CD14-positive monocyte (primary cell): ENCODE measurements at regions not wholly inside any gene's neighbourhood (a gene's known extent, or its start where the extent isn't known, plus 50 kb on each side); places are given as distances from the start of the nearest gene placed in this dataset.

ENCODE experiments used
- DNase-seq, 3 donors: peaks; one replicate each; pipeline ENCODE4 v3.0.0-alpha.2; 2011 to 2022
- H2AFZ ChIP-seq: 2 replicates; pipeline ENCODE4 v1.6.0; 2012; ENCODE audit warnings: mild to moderate bottlenecking, low read depth, low read length, inconsistent platforms; ENCODE audit not compliant: insufficient read depth, poor library complexity, severe bottlenecking
- H3K27ac ChIP-seq, 2 donors: 1 replicate in 1 of 2; 2 replicates in 1 of 2; pipeline ENCODE4 v1.5.1; 2012 to 2013; ENCODE audit warnings: low read length in 2 of 2, control low read depth in 1 of 2, inconsistent platforms in 1 of 2, low read depth in 1 of 2, mild to moderate bottlenecking in 1 of 2
- H3K27me3 ChIP-seq, 2 donors: one replicate each; pipeline versions ENCODE4 v1.6.0 to v1.6.1; 2011 to 2013; ENCODE audit warnings: low read length in 2 of 2; ENCODE audit not compliant: control insufficient read depth in 2 of 2, insufficient read depth in 2 of 2
- H3K36me3 ChIP-seq, 2 donors: replicated peaks in 1 of 2; 1 replicate in 1 of 2; 2 replicates in 1 of 2; pipeline versions ENCODE4 v1.5.1 to v1.6.1; 2012 to 2013; ENCODE audit warnings: low read length in 2 of 2, control low read depth in 1 of 2, inconsistent platforms in 1 of 2, mild to moderate bottlenecking in 1 of 2; ENCODE audit not compliant: insufficient read depth in 2 of 2, control insufficient read depth in 1 of 2
- H3K4me1 ChIP-seq, 2 donors: 1 replicate in 1 of 2; 2 replicates in 1 of 2; pipeline versions ENCODE4 v1.5.1 to v1.6.1; 2012 to 2013; ENCODE audit warnings: low read length in 2 of 2, control low read depth in 1 of 2, inconsistent platforms in 1 of 2, mild to moderate bottlenecking in 1 of 2, moderate library complexity in 1 of 2; ENCODE audit not compliant: insufficient read depth in 2 of 2, control insufficient read depth in 1 of 2
- H3K4me2 ChIP-seq: replicated peaks from 2 replicates; pipeline ENCODE3; 2012; ENCODE audit warnings: low read length, moderate library complexity, mild to moderate bottlenecking; ENCODE audit not compliant: poor library complexity, severe bottlenecking; ENCODE audit errors: extremely low read depth
- H3K4me3 ChIP-seq, 3 experiments: fragments of 200-600 bp in 1 of 3; sonication (generic) in 1 of 3; replicated peaks in 1 of 3; 1 replicate in 2 of 3; 2 replicates in 1 of 3; pipeline ENCODE4 v1.5.1; 2011 to 2013; ENCODE audit warnings: low read length in 3 of 3, mild to moderate bottlenecking in 3 of 3, control low read depth in 2 of 3, low read depth in 2 of 3, inconsistent platforms in 1 of 3, moderate library complexity in 1 of 3
- H3K79me2 ChIP-seq: 2 replicates; pipeline ENCODE4 v1.6.0; 2012; ENCODE audit warnings: mild to moderate bottlenecking, control low read depth, inconsistent platforms, low read length, moderate library complexity; ENCODE audit not compliant: insufficient read depth
- H3K9ac ChIP-seq: 2 replicates; pipeline ENCODE4 v1.6.0; 2017; ENCODE audit warnings: low read length, mild to moderate bottlenecking; ENCODE audit not compliant: insufficient read depth, poor library complexity, severe bottlenecking
- H3K9me3 ChIP-seq, 2 donors: replicated peaks in 1 of 2; 1 replicate in 1 of 2; 2 replicates in 1 of 2; pipeline versions ENCODE4 v1.5.1 to v1.6.1; 2012 to 2013; ENCODE audit warnings: low read length in 2 of 2, control low read depth in 1 of 2; ENCODE audit not compliant: control insufficient read depth in 1 of 2, insufficient read depth in 1 of 2
- H4K20me1 ChIP-seq: 2 replicates; pipeline ENCODE4 v1.6.0; 2012; ENCODE audit warnings: mild to moderate bottlenecking, low read length, control low read depth, moderate library complexity; ENCODE audit not compliant: insufficient read depth
- H3K27ac Mint-ChIP-seq, 7 donors: one replicate each; pipeline ENCODE4 v1.8.0; 2020; ENCODE audit warnings: mild to moderate bottlenecking in 7 of 7, mixed read lengths in 7 of 7, moderate library complexity in 6 of 7, inconsistent platforms in 2 of 7
- H3K27me3 Mint-ChIP-seq, 3 donors: one replicate each; pipeline ENCODE4 v1.8.0; 2021 to 2022; ENCODE audit warnings: low read depth in 3 of 3, mild to moderate bottlenecking in 3 of 3, mixed read lengths in 3 of 3, moderate library complexity in 3 of 3, inconsistent platforms in 1 of 3
- H3K36me3 Mint-ChIP-seq, 2 donors: one replicate each; pipeline ENCODE4 v1.8.0; 2020; ENCODE audit warnings: mixed read lengths in 2 of 2, inconsistent platforms in 1 of 2, mild to moderate bottlenecking in 1 of 2
- H3K4me1 Mint-ChIP-seq: one replicate; pipeline ENCODE4 v1.8.0; 2020; ENCODE audit warnings: mild to moderate bottlenecking, mixed read lengths
- H3K4me3 Mint-ChIP-seq, 2 donors: one replicate each; pipeline ENCODE4 v1.8.0; 2020; ENCODE audit warnings: mild to moderate bottlenecking in 2 of 2, mixed read lengths in 2 of 2, moderate library complexity in 1 of 2
- H3K9me3 Mint-ChIP-seq, 7 donors: one replicate each; pipeline ENCODE4 v1.8.0; 2020 to 2022; ENCODE audit warnings: mixed read lengths in 7 of 7, mild to moderate bottlenecking in 6 of 7, moderate library complexity in 6 of 7, inconsistent platforms in 2 of 7
- WGBS: methylation state at CpG from one replicate; pipeline ENCODE4 v1.1.5; 2013; ENCODE audit warnings: missing lambda C conversion rate; ENCODE audit not compliant: insufficient coverage; 5-methylcytosine and 5-hydroxymethylcytosine counted together
- intact Hi-C, 2 donors: fragments of 100-400 bp; cut with micrococcal nuclease; formaldehyde crosslinking; loops; one replicate each; pipeline versions ENCODE4 v1.15.0 to v1.15.1; 2023
- TF ChIP-seq, protein P1 (sequence below): fragments of 200-600 bp; IDR thresholded peaks from one replicate; pipeline ENCODE4 v1.8.0; 2022; ENCODE audit warnings: antibody characterized with exemption, mild to moderate bottlenecking

DNA sequence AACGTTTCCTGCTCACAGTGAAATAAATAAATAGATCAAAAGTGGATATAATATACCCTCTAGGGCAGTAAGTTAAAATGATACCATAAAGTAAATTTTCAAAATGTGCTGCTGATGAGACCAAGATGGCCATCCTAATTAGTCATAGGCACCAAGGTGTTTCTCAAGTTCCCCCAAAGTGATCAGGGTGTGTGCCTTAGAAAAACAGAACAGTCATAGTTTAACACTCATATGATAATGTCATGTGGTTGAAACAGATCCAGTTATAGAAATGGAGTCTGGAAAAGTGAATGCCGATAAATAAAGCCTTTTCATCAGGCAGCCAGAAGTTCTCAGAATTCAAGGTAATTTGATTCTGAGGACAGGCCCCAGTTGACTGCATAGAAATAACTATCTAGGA, 161.5 kb upstream of the CDKN2B start:
- Histone ChIP-seq H3K27ac (peak overlapping the region; percentile 44 to 84), H2AFZ (no peak overlapping the region), H3K4me3 (peak overlapping the region in 1 of 3 experiments; percentile 62), H3K9me3 (no peaks in the 10 kb centered on the region), H3K4me1 (peaks cover 52 to 71% of the 10 kb centered on the region in 2 donors), H3K79me2 (no peaks in the 10 kb centered on the region), H3K4me2 (peak overlapping the region; percentile 66), H4K20me1 (no peaks in the 10 kb centered on the region), H3K36me3 (no peaks in the 10 kb centered on the region), H3K9ac (no peak overlapping the region), H3K27me3 (no peaks in the 10 kb centered on the region)
- Mint-ChIP-seq H3K4me3 (no peak overlapping the region), H3K9me3 (no peaks in the 10 kb centered on the region), H3K4me1 (peaks cover 53% of the 10 kb centered on the region), H3K36me3 (no peaks in the 10 kb centered on the region), H3K27me3 (no peaks in the 10 kb centered on the region), H3K27ac (peak overlapping the region; percentile 81 to 96 (median 89))
- DNase-seq, result peak; percentile 32 to 68 (median 58)
- WGBS, result no CpG with 5 or more reads among the region's 2 CpGs
- TF ChIP-seq, protein P1, sequence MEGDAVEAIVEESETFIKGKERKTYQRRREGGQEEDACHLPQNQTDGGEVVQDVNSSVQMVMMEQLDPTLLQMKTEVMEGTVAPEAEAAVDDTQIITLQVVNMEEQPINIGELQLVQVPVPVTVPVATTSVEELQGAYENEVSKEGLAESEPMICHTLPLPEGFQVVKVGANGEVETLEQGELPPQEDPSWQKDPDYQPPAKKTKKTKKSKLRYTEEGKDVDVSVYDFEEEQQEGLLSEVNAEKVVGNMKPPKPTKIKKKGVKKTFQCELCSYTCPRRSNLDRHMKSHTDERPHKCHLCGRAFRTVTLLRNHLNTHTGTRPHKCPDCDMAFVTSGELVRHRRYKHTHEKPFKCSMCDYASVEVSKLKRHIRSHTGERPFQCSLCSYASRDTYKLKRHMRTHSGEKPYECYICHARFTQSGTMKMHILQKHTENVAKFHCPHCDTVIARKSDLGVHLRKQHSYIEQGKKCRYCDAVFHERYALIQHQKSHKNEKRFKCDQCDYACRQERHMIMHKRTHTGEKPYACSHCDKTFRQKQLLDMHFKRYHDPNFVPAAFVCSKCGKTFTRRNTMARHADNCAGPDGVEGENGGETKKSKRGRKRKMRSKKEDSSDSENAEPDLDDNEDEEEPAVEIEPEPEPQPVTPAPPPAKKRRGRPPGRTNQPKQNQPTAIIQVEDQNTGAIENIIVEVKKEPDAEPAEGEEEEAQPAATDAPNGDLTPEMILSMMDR, result no peak
- intact Hi-C loops, result no loop called here

DNA sequence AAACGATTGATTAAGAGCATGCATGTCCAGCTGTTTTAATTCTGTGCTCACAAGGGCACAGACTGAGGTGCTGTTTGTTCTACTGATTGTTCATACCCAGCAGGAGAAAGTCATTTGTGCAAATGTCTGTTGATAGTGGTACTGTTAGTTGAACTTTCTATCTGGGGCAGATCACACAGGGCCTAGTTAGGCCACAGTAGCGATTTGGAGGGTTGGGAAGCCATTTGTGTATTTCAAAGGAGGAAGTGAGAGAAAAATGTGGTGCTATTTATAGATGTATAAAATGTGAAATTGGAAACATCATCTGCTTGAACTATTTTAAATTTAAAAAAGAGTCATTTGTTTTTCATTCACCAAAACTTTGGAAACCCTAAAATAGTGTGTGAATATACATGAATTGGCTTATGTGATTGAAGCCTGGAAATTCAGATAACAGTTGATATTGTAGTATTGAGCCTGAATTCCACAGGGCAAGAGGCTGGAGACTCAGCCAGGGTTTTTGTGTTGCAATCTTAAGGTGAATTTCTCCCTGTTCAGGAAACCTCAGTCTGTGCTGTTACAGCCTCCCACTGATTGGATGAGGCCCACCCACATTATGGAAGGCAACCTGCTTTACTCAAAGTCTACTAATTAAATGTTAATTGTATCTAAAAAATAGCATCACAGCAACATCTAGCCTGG, 162.0 kb upstream of the CDKN2B start:
- H3K36me3 Mint-ChIP-seq, result no peaks in the 10 kb centered on the region
- H3K27ac ChIP-seq, result peak overlapping the region; percentile 44 to 84
- no peaks in the 10 kb centered on the region for H3K36me3 ChIP-seq
- intact Hi-C loops, result no loop called here
- H4K20me1 ChIP-seq, result no peaks in the 10 kb centered on the region
- DNase-seq, result peak in 2 of 3 donors; percentile 9 to 40
- TF ChIP-seq, protein P1, result no peak
- H3K27ac Mint-ChIP-seq, result peak overlapping the region; percentile 81 to 96 (median 89)
- H3K9ac ChIP-seq, result no peak overlapping the region
- WGBS, result no CpG with 5 or more reads among the region's 2 CpGs
- peak overlapping the region; percentile 14 for H3K4me2 ChIP-seq
- H3K4me3 ChIP-seq, result peak overlapping the region in 1 of 3 experiments; percentile 16
- no peaks in the 10 kb centered on the region for H3K9me3 ChIP-seq
- H3K27me3 Mint-ChIP-seq, result no peaks in the 10 kb centered on the region
- no peak overlapping the region for H2AFZ ChIP-seq
- peaks cover 52 to 66% of the 10 kb centered on the region in 2 donors for H3K4me1 ChIP-seq
- H3K9me3 Mint-ChIP-seq, result no peaks in the 10 kb centered on the region
- no peaks in the 10 kb centered on the region for H3K27me3 ChIP-seq
- H3K4me1 Mint-ChIP-seq, result peaks cover 51% of the 10 kb centered on the region
- H3K79me2 ChIP-seq, result no peaks in the 10 kb centered on the region
- peak overlapping the region in 1 of 2 donors; percentile 51 for H3K4me3 Mint-ChIP-seq
